ENCODE measurements at regions not wholly inside any gene's neighbourhood (a gene's known extent, or its start where the extent isn't known, plus 50 kb on each side); places are given as distances from the start of the nearest gene placed in this dataset.
A peak's percentile ranks its signal among the peaks of the same experiment; 100 is the strongest.
"Not testable (repeated sequence)": the region's sequence is repeated elsewhere in the genome, so short reads cannot be mapped to it uniquely, and the experiment has no call there.

- Mint-ChIP-seq H3K4me1 (ENCODE audit: low read depth, unreplicated experiment) (peaks cover 36% of the 10 kb centered on the region), H3K36me3 (ENCODE audit: insufficient read depth, unreplicated experiment) (peaks cover 18% of the 10 kb centered on the region), H3K27me3 (ENCODE audit: insufficient read depth, unreplicated experiment) (no peaks in the 10 kb centered on the region), H3K4me3 (ENCODE audit: unreplicated experiment) (no peak overlapping the region), H3K9me3 (ENCODE audit: unreplicated experiment) (no peaks in the 10 kb centered on the region), H3K27ac (ENCODE audit: unreplicated experiment) (peak overlapping the region; percentile 63)
- Histone ChIP-seq H3K4me3 (ENCODE audit: low read depth, low read length) (no peak overlapping the region), H3K27me3 (replicated peaks; ENCODE audit: control insufficient read depth, insufficient read depth, low read length) (no peaks in the 10 kb centered on the region), H3K36me3 (ENCODE audit: control insufficient read depth, insufficient read depth, low read length) (no peaks in the 10 kb centered on the region), H3K4me1 (peaks cover 39% of the 10 kb centered on the region), H3K9me3 (no peaks in the 10 kb centered on the region)
- TF ChIP-seq CTCF (IDR thresholded peaks at IDR 0.05; ENCODE audit: insufficient read depth in 1 of 2, low read depth in 1 of 2, low read length in 1 of 2, severe bottlenecking in 1 of 2, unreplicated experiment in 1 of 2) = no peak
- no peak for DNase-seq
- intact Hi-C loops (cut with micrococcal nuclease; ENCODE audit: unreplicated experiment) = no loop called here
- ChIA-PET CTCF (no interaction called here), POLR2A (no interaction called here)
- no TSS peak for BruUV-seq (replicated peaks)
Measured at GRCh38 chr10:29698773-29699490, 64.2 kb upstream of the SVIL start.

- H3K9me3 Mint-ChIP-seq (ENCODE audit: unreplicated experiment); POLR2A ChIA-PET: not testable (repeated sequence)
Measured at GRCh38 chr10:29696581-29696980, 61.8 kb upstream of the SVIL start.

GRCh38 chr10:29694121-29694520 is 59.4 kb upstream of the SVIL start:
- H3K4me3 Mint-ChIP-seq (ENCODE audit: unreplicated experiment) = no peak overlapping the region
- peaks cover 7% of the 10 kb centered on the region for H3K36me3 Mint-ChIP-seq (ENCODE audit: insufficient read depth, unreplicated experiment)
- Histone ChIP-seq H3K4me3 (ENCODE audit: low read depth, low read length) (no peak overlapping the region), H3K9me3 (no peaks in the 10 kb centered on the region), H3K27me3 (replicated peaks; ENCODE audit: control insufficient read depth, insufficient read depth, low read length) (no peaks in the 10 kb centered on the region), H3K4me1 (peaks cover 5% of the 10 kb centered on the region), H3K36me3 (ENCODE audit: control insufficient read depth, insufficient read depth, low read length) (no peaks in the 10 kb centered on the region)
- ChIA-PET CTCF (no interaction called here), POLR2A (no interaction called here)
- intact Hi-C loops (cut with micrococcal nuclease; ENCODE audit: unreplicated experiment) = no loop called here
- no peaks in the 10 kb centered on the region for H3K27me3 Mint-ChIP-seq (ENCODE audit: insufficient read depth, unreplicated experiment)
- H3K9me3 Mint-ChIP-seq (ENCODE audit: unreplicated experiment) = no peaks in the 10 kb centered on the region
- no peak overlapping the region for H3K27ac Mint-ChIP-seq (ENCODE audit: unreplicated experiment)
- TF ChIP-seq CTCF (IDR thresholded peaks at IDR 0.05; ENCODE audit: insufficient read depth in 1 of 2, low read depth in 1 of 2, low read length in 1 of 2, severe bottlenecking in 1 of 2, unreplicated experiment in 1 of 2) = no peak
- DNase-seq = no peak
- H3K4me1 Mint-ChIP-seq (ENCODE audit: low read depth, unreplicated experiment) = peaks cover 19% of the 10 kb centered on the region
- no TSS peak for BruUV-seq (replicated peaks)

More at GRCh38 chr10:29696581-29696980, 61.8 kb upstream of the SVIL start:
- H3K36me3 ChIP-seq (ENCODE audit: control insufficient read depth, insufficient read depth, low read length); BruUV-seq (replicated peaks); DNase-seq; H3K4me3 ChIP-seq (ENCODE audit: low read depth, low read length); H3K9me3 ChIP-seq; H3K27ac Mint-ChIP-seq (ENCODE audit: unreplicated experiment); H3K27me3 Mint-ChIP-seq (ENCODE audit: insufficient read depth, unreplicated experiment); H3K4me3 Mint-ChIP-seq (ENCODE audit: unreplicated experiment); H3K27me3 ChIP-seq (replicated peaks; ENCODE audit: control insufficient read depth, insufficient read depth, low read length); CTCF ChIA-PET; intact Hi-C loops (cut with micrococcal nuclease; ENCODE audit: unreplicated experiment): not testable (repeated sequence)
- Mint-ChIP-seq H3K36me3 (ENCODE audit: insufficient read depth, unreplicated experiment) (peaks cover 18% of the 10 kb centered on the region), H3K4me1 (ENCODE audit: low read depth, unreplicated experiment) (peaks cover 29% of the 10 kb centered on the region)
- peaks cover 27% of the 10 kb centered on the region for H3K4me1 ChIP-seq

All from Caco-2 (cell line).